PC-3 (cell line): ENCODE measurements at regions not wholly inside any gene's neighbourhood (a gene's known extent, or its start where the extent isn't known, plus 50 kb on each side); places are given as distances from the start of the nearest gene placed in this dataset.
A peak's percentile ranks its signal among the peaks of the same experiment; 100 is the strongest.

Experiments used
- ATAC-seq: fragments of 200-7000 bp; cut with Tn5 transposase; 2 replicates; pipeline ENCODE4 v1.9.1; 2020; ENCODE audit warnings: mild to moderate bottlenecking, moderate library complexity
- BruUV-seq: library from RNA; stranded (reverse); fragments of 400-500 nt; replicated peaks from 2 replicates; lab custom pipeline; 2021; lab: Mats Ljungman, UMichigan
- CTCF ChIA-PET: fragments of 300-600 bp; sonication (Branson Sonifier 250); formaldehyde crosslinking; loops from one replicate; lab custom pipeline; 2022; ENCODE audit warnings: antibody characterized with exemption; lab: Charles Lee
- POLR2A ChIA-PET: fragments of 300-600 bp; sonication (Branson Sonifier 250); formaldehyde crosslinking; loops from one replicate; lab custom pipeline; 2022; ENCODE audit warnings: antibody characterized with exemption; ENCODE audit not compliant: unreplicated experiment; lab: Charles Lee
- DNase-seq: peaks from one replicate; pipeline ENCODE4 v3.0.0-alpha.2; 2015
- H2AFZ ChIP-seq: fragments of 300-600 bp; sonication (generic); 2 replicates; pipeline ENCODE4 v1.6.0; 2016; ENCODE audit warnings: antibody characterized with exemption, low read length
- H3F3A ChIP-seq: fragments of 300-600 bp; sonication (generic); one replicate; pipeline ENCODE4 v1.6.0; 2017; ENCODE audit warnings: antibody characterized with exemption, low read length, control low read depth, mild to moderate bottlenecking; ENCODE audit not compliant: unreplicated experiment
- H3K27ac ChIP-seq: fragments of 300-600 bp; sonication (generic); 2 replicates; pipeline ENCODE4 v1.5.1; 2016; ENCODE audit warnings: mild to moderate bottlenecking, low read length
- H3K27me3 ChIP-seq: fragments of 300-600 bp; sonication (generic); 2 replicates; pipeline ENCODE4 v1.6.1; 2016; ENCODE audit warnings: low read length, mixed read lengths
- H3K36me3 ChIP-seq: fragments of 300-600 bp; sonication (generic); 2 replicates; pipeline ENCODE4 v1.6.1; 2016; ENCODE audit warnings: low read depth, mixed run types, low read length, mixed read lengths
- H3K4me1 ChIP-seq: fragments of 300-600 bp; sonication (generic); 2 replicates; pipeline ENCODE4 v1.5.1; 2016; ENCODE audit warnings: low read length; ENCODE audit not compliant: insufficient read depth
- H3K4me2 ChIP-seq: fragments of 300-600 bp; sonication (generic); 2 replicates; pipeline ENCODE4 v1.6.0; 2016; ENCODE audit warnings: low read length
- H3K4me3 ChIP-seq: fragments of 300-600 bp; sonication (generic); 2 replicates; pipeline ENCODE4 v1.5.1; 2016; ENCODE audit warnings: mild to moderate bottlenecking, low read length, mixed read lengths
- H3K79me2 ChIP-seq: fragments of 300-600 bp; sonication (generic); 2 replicates; pipeline ENCODE4 v1.6.1; 2017; ENCODE audit warnings: low read length, mixed read lengths
- H3K9ac ChIP-seq: fragments of 300-600 bp; sonication (generic); 2 replicates; pipeline ENCODE4 v1.6.0; 2016; ENCODE audit warnings: mild to moderate bottlenecking, low read length
- H3K9me2 ChIP-seq: fragments of 300-600 bp; sonication (generic); replicated peaks from 2 replicates; pipeline ENCODE4 v1.6.1; 2016; ENCODE audit warnings: mixed run types, low read length, mixed read lengths
- H3K9me3 ChIP-seq: fragments of 300-600 bp; sonication (generic); 2 replicates; pipeline ENCODE4 v1.6.1; 2016; ENCODE audit warnings: low read length, mixed read lengths
- H4K20me1 ChIP-seq: fragments of 300-600 bp; sonication (generic); 2 replicates; pipeline ENCODE4 v1.6.1; 2016; ENCODE audit warnings: low read length, mixed read lengths
- CTCF ChIP-seq: fragments of 300-600 bp; sonication (generic); conservative IDR thresholded peaks from 2 replicates; pipeline ENCODE4 v1.5.1; 2017; ENCODE audit warnings: antibody characterized with exemption, low read depth, mild to moderate bottlenecking, low read length
- EZH2 ChIP-seq: fragments of 300-600 bp; sonication (generic); IDR thresholded peaks from one replicate; pipeline ENCODE4 v1.6.1; 2017; ENCODE audit warnings: antibody characterized with exemption, mild to moderate bottlenecking, low read length; ENCODE audit not compliant: unreplicated experiment
- EZH2phosphoT487 ChIP-seq: fragments of 300-600 bp; sonication (generic); IDR thresholded peaks from 2 replicates; pipeline ENCODE4 v1.6.1; 2018; ENCODE audit warnings: mild to moderate bottlenecking, antibody characterized with exemption, low read length, borderline replicate concordance
- intact Hi-C: fragments of 100-400 bp; cut with micrococcal nuclease; formaldehyde crosslinking; loops from 2 replicates; pipeline ENCODE4 v1.9.0; 2023

- H3K79me2 ChIP-seq: no peaks in the 10 kb centered on the region
- no peak overlapping the region for H3K27ac ChIP-seq
- DNase-seq (peak; percentile 13), ATAC-seq (no peak)
- 0 out of 2 replicates have a peak overlapping the region, but pooled peaks have one; percentile 24 for H2AFZ ChIP-seq
- TF ChIP-seq EZH2phosphoT487 (no peak), EZH2 (no peak), CTCF (no peak)
- peak overlapping the region; percentile 35; the same call in 1 of the 2 replicates for H3K4me3 ChIP-seq
- H3K9ac ChIP-seq: no peak overlapping the region
- no peaks in the 10 kb centered on the region for H3K9me2 ChIP-seq
- no peaks in the 10 kb centered on the region for H4K20me1 ChIP-seq
- no peaks in the 10 kb centered on the region for H3K4me1 ChIP-seq
- H3K9me3 ChIP-seq: no peaks in the 10 kb centered on the region
- CTCF ChIA-PET: no interaction called here
- no TSS peak for BruUV-seq
- H3K36me3 ChIP-seq: no peaks in the 10 kb centered on the region
- H3F3A ChIP-seq: no peaks in the 10 kb centered on the region
- intact Hi-C loops: no loop called here
- H3K4me2 ChIP-seq: peak overlapping the region; percentile 71
- H3K27me3 ChIP-seq: no peaks in the 10 kb centered on the region
- POLR2A ChIA-PET: no interaction called here
Measured at GRCh38 chr21:16535102-16535422, 805.3 kb downstream of the USP25 start.

GRCh38 chr21:16535626-16536025, 805.8 kb downstream of the USP25 start:
- no peak overlapping the region for H3K27ac ChIP-seq
- H3K9me2 ChIP-seq: no peaks in the 10 kb centered on the region
- H3K36me3 ChIP-seq: no peaks in the 10 kb centered on the region
- no peaks in the 10 kb centered on the region for H3F3A ChIP-seq
- DNase-seq (no peak), ATAC-seq (no peak)
- ChIA-PET POLR2A (no interaction called here), CTCF (no interaction called here)
- 0 out of 2 replicates have a peak overlapping the region, but pooled peaks have one; percentile 24 for H2AFZ ChIP-seq
- H3K79me2 ChIP-seq: no peaks in the 10 kb centered on the region
- H3K4me2 ChIP-seq: peak overlapping the region; percentile 71
- TF ChIP-seq CTCF: no peak
- TF ChIP-seq EZH2phosphoT487: no peak
- TF ChIP-seq EZH2: no peak
- intact Hi-C loops: no loop called here
- no TSS peak for BruUV-seq
- no peaks in the 10 kb centered on the region for H3K4me1 ChIP-seq
- peak overlapping the region; percentile 35; the same call in 1 of the 2 replicates for H3K4me3 ChIP-seq
- no peaks in the 10 kb centered on the region for H3K9me3 ChIP-seq
- H3K9ac ChIP-seq: no peak overlapping the region
- no peaks in the 10 kb centered on the region for H4K20me1 ChIP-seq
- H3K27me3 ChIP-seq: no peaks in the 10 kb centered on the region

- H3K27ac ChIP-seq: no peak overlapping the region
- H3K4me2 ChIP-seq: peak overlapping the region; percentile 71
- no peaks in the 10 kb centered on the region for H3K9me2 ChIP-seq
- intact Hi-C loops: no loop called here
- no TSS peak for BruUV-seq
- ChIA-PET POLR2A (no interaction called here), CTCF (no interaction called here)
- no peaks in the 10 kb centered on the region for H4K20me1 ChIP-seq
- no peak for ATAC-seq
- no peaks in the 10 kb centered on the region for H3K36me3 ChIP-seq
- H3F3A ChIP-seq: no peaks in the 10 kb centered on the region
- no peak overlapping the region for H2AFZ ChIP-seq
- no peak for TF ChIP-seq EZH2phosphoT487
- TF ChIP-seq EZH2: no peak
- TF ChIP-seq CTCF: no peak
- H3K9ac ChIP-seq: 0 out of 2 replicates have a peak overlapping the region, but pooled peaks have one; percentile 10
- no peak for DNase-seq
- no peaks in the 10 kb centered on the region for H3K4me1 ChIP-seq
- H3K27me3 ChIP-seq: no peaks in the 10 kb centered on the region
- 0 out of 2 replicates have a peak overlapping the region, but pooled peaks have one; percentile 35 for H3K4me3 ChIP-seq
- no peaks in the 10 kb centered on the region for H3K79me2 ChIP-seq
- H3K9me3 ChIP-seq: no peaks in the 10 kb centered on the region
Measured at GRCh38 chr21:16536140-16536539, 806.4 kb downstream of the USP25 start.
